ENCODE measurements at regions not wholly inside any gene's neighbourhood (a gene's known extent, or its start where the extent isn't known, plus 50 kb on each side); places are given as distances from the start of the nearest gene placed in this dataset.

GRCh38 chr11:97506076-97506759 is 1116.4 kb downstream of the JRKL start:
- H2AFZ ChIP-seq (ENCODE audit: low read depth, low read length), result no peak overlapping the region
- intact Hi-C loops (cut with micrococcal nuclease) (no loop called here), dilution Hi-C loops (cut with MboI; ENCODE audit: extremely low pct_ligation_motif_present, low sequenced_read_pairs) (no loop called here)
- no peaks in the 10 kb centered on the region for H3K36me3 ChIP-seq (ENCODE audit: control insufficient read depth in 2 of 2, extremely low read depth in 1 of 2, insufficient read depth in 2 of 2, low read length in 2 of 2)
- ChIA-PET CTCF (no interaction called here), POLR2A (no interaction called here)
- H3K27ac ChIP-seq (ENCODE audit: insufficient read depth, low read depth, low read length), result no peak overlapping the region
- TF ChIP-seq MYC (IDR thresholded peaks at IDR 0.05; ENCODE audit: low read depth, low read length) (no peak), FOS (IDR thresholded peaks at IDR 0.05; ENCODE audit: borderline replicate concordance, insufficient read depth, low read length) (no peak)
- H3K79me2 ChIP-seq (ENCODE audit: control insufficient read depth, insufficient read depth, low read length), result no peaks in the 10 kb centered on the region
- H3K4me1 ChIP-seq (ENCODE audit: control insufficient read depth, extremely low read depth, insufficient read depth, low read length), result no peaks in the 10 kb centered on the region
- no peak overlapping the region for H3K4me3 ChIP-seq (replicated peaks in 1 of 3; ENCODE audit: insufficient read depth in 1 of 3, low read depth in 1 of 3, low read length in 3 of 3)
- BruUV-seq (replicated peaks), result no TSS peak
- no peak for DNase-seq (ENCODE audit: low read depth, low spot score)
- H3K4me2 ChIP-seq (ENCODE audit: insufficient read depth, low read length), result no peak overlapping the region
- peaks cover 3% of the 10 kb centered on the region for H3K9me3 ChIP-seq (replicated peaks; ENCODE audit: control insufficient read depth, insufficient read depth, low read length)
- no peaks in the 10 kb centered on the region for H3K9me1 ChIP-seq (replicated peaks; ENCODE audit: control insufficient read depth, extremely low read depth, insufficient read depth, low read length)
- no peak for FAIRE-seq
- H4K20me1 ChIP-seq (replicated peaks; ENCODE audit: control insufficient read depth, extremely low read depth, insufficient read depth, low read length), result no peaks in the 10 kb centered on the region
- no peak overlapping the region for H3K9ac ChIP-seq (replicated peaks; ENCODE audit: extremely low read depth, insufficient read depth, low read length)
- H3K27me3 ChIP-seq (ENCODE audit: control insufficient read depth in 2 of 2, insufficient read depth in 2 of 2, low read length in 2 of 2), result no peaks in the 10 kb centered on the region

GRCh38 chr11:97514446-97514845 is 1124.6 kb downstream of the JRKL start:
- intact Hi-C loops (cut with micrococcal nuclease) (no loop called here), dilution Hi-C loops (cut with MboI; ENCODE audit: extremely low pct_ligation_motif_present, low sequenced_read_pairs) (no loop called here)
- no peaks in the 10 kb centered on the region for H4K20me1 ChIP-seq (replicated peaks; ENCODE audit: control insufficient read depth, extremely low read depth, insufficient read depth, low read length)
- CTCF ChIA-PET, result no interaction called here
- no peaks in the 10 kb centered on the region for H3K79me2 ChIP-seq (ENCODE audit: control insufficient read depth, insufficient read depth, low read length)
- H3K9me3 ChIP-seq (replicated peaks; ENCODE audit: control insufficient read depth, insufficient read depth, low read length), result no peaks in the 10 kb centered on the region
- H3K4me3 ChIP-seq (replicated peaks in 1 of 3; ENCODE audit: insufficient read depth in 1 of 3, low read depth in 1 of 3, low read length in 3 of 3), result no peak overlapping the region
- no peak overlapping the region for H3K4me2 ChIP-seq (ENCODE audit: insufficient read depth, low read length)
- DNase-seq (ENCODE audit: low read depth, low spot score), result no peak
- no TSS peak for BruUV-seq (replicated peaks)
- POLR2A ChIA-PET, result no interaction called here
- no peak for TF ChIP-seq EZH2 (IDR thresholded peaks at IDR 0.05; ENCODE audit: borderline replicate concordance, low read depth, low read length, severe bottlenecking)
- no peak for TF ChIP-seq JUN (IDR thresholded peaks at IDR 0.05; ENCODE audit: borderline replicate concordance, insufficient read depth, insufficient read length, low read depth)
- no peaks in the 10 kb centered on the region for H3K36me3 ChIP-seq (ENCODE audit: control insufficient read depth in 2 of 2, extremely low read depth in 1 of 2, insufficient read depth in 2 of 2, low read length in 2 of 2)
- H3K27me3 ChIP-seq (ENCODE audit: control insufficient read depth in 2 of 2, insufficient read depth in 2 of 2, low read length in 2 of 2), result no peaks in the 10 kb centered on the region
- H3K4me1 ChIP-seq (ENCODE audit: control insufficient read depth, extremely low read depth, insufficient read depth, low read length), result no peaks in the 10 kb centered on the region
- no peak for FAIRE-seq
- H2AFZ ChIP-seq (ENCODE audit: low read depth, low read length), result no peak overlapping the region
- H3K27ac ChIP-seq (ENCODE audit: insufficient read depth, low read depth, low read length), result no peak overlapping the region
- H3K9me1 ChIP-seq (replicated peaks; ENCODE audit: control insufficient read depth, extremely low read depth, insufficient read depth, low read length), result no peaks in the 10 kb centered on the region
- no peak overlapping the region for H3K9ac ChIP-seq (replicated peaks; ENCODE audit: extremely low read depth, insufficient read depth, low read length)

Data from endothelial cell of umbilical vein (primary cell).